GM12891 (cell line): ENCODE measurements at regions not wholly inside any gene's neighbourhood (a gene's known extent, or its start where the extent isn't known, plus 50 kb on each side); places are given as distances from the start of the nearest gene placed in this dataset.

Source experiments
- DNase-seq: peaks from one replicate; pipeline ENCODE4 v3.0.0; 2011; ENCODE audit warnings: low spot score; ENCODE audit not compliant: insufficient read length
- FAIRE-seq: peaks from 2 replicates; lab custom pipeline; 2011; peaks lifted over from hg19 to GRCh38; lab: Jason Lieb, UNC
- PAX5 ChIP-seq: IDR thresholded peaks from 2 replicates; pipeline ENCODE4 v1.6.1; 2011; ENCODE audit warnings: low read length, moderate library complexity, mild to moderate bottlenecking; ENCODE audit not compliant: insufficient read depth, severe bottlenecking
- POLR2A ChIP-seq: IDR thresholded peaks from 2 replicates; pipeline ENCODE4 v1.6.1; 2011; ENCODE audit warnings: low read depth, low read length, control low read depth
- POLR2AphosphoS5 ChIP-seq: IDR thresholded peaks from 2 replicates; pipeline ENCODE4 v1.6.1; 2011; ENCODE audit warnings: low read depth, low read length, control low read depth
- POU2F2 ChIP-seq: IDR thresholded peaks from 2 replicates; pipeline ENCODE4 v1.6.1; 2011; ENCODE audit warnings: low read depth, mild to moderate bottlenecking, control low read depth, low read length, moderate library complexity
- SPI1 ChIP-seq: IDR thresholded peaks from 2 replicates; pipeline ENCODE4 v1.6.1; 2011; ENCODE audit warnings: low read depth, low read length, control low read depth
- TAF1 ChIP-seq: IDR thresholded peaks from 2 replicates; pipeline ENCODE4 v1.6.1; 2011; ENCODE audit warnings: low read depth, low read length, control low read depth

GRCh38 chr11:11740073-11740702, 101.6 kb upstream of the USP47 start:
- TF ChIP-seq POLR2AphosphoS5 (no peak), PAX5 (no peak), SPI1 (no peak), POLR2A (no peak)
- FAIRE-seq, result no peak
- no peak for DNase-seq

- DNase-seq, result no peak
- FAIRE-seq, result no peak
- TF ChIP-seq POU2F2, result no peak
- no peak for TF ChIP-seq TAF1
- TF ChIP-seq POLR2A, result no peak
- TF ChIP-seq POLR2AphosphoS5, result no peak
- TF ChIP-seq SPI1, result no peak
These were observed 103.4 kb upstream of the USP47 start for GRCh38 chr11:11738370-11738769.

DNA sequence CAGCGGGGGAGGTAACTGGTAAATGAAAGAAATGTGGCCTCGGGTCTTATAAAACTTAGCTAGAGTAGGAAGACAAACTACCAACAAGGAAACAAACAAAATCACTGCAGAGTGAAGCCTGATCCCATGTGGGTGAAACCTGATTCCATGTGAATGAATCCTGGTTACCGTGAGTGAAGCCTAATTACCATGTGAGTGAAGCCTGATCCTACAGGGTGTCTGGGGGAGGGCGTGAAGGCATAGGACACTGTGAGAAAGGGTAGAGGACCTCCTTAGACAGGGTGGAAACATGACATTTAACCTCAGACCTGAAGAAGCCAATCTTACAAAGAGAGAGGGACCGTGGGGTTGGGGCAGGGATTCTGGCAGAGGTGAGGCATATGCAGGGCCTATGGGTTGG, 106.2 kb upstream of the USP47 start:
- no peak for FAIRE-seq
- no peak for TF ChIP-seq POLR2AphosphoS5
- TF ChIP-seq PAX5, result no peak
- TF ChIP-seq POLR2A, result no peak
- no peak for TF ChIP-seq POU2F2
- no peak for TF ChIP-seq SPI1
- no peak for TF ChIP-seq TAF1
- no peak for DNase-seq

DNA sequence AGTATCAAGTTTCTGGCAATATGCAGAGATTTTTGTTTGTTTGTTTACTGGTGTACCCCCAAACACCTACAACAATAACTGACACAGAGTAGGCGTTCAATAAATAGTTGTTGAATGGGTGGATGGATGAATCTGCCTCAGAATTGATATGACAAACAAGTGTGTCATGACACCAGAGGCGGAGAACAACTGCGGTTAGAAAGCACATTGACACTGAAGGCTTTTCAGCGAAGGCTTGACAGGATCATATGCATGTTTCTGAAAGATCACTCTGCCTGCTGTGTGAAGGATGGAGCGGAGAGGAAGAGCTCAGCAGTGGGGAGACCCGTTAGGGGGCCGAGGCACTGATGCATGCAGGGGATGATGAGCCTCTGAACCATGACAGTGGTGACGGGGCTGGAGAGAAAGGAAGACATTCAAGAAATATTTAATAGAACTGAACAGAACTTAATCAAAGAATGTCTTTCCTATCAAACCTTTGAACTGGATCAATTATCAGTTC, 108.5 kb upstream of the USP47 start:
- TF ChIP-seq POU2F2, result no peak
- no peak for TF ChIP-seq PAX5
- TF ChIP-seq SPI1, result no peak
- TF ChIP-seq POLR2A, result no peak
- no peak for TF ChIP-seq POLR2AphosphoS5
- TF ChIP-seq TAF1, result no peak
- DNase-seq (no peak), FAIRE-seq (no peak)

DNA sequence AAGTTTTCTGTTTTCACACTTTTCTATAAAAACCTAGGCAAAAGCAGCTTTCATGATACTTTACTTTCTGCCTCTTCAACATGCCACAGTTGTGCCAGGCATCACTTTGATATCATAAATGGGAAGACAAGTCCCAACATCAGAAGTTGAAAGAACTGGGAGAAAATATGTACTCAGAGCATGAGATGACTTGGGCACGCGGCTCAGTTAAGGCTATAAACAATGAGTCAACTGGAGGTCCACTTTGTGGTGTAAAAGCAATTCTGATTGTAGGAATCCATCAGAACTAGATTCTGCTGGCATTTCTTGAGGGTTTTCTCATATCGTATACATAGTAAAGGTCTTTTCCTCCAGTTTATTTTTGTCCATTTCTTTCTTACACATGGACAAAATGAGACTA, 109.7 kb upstream of the USP47 start:
- DNase-seq, result no peak
- FAIRE-seq, result no peak
- TF ChIP-seq PAX5, result no peak
- no peak for TF ChIP-seq POLR2AphosphoS5

DNA sequence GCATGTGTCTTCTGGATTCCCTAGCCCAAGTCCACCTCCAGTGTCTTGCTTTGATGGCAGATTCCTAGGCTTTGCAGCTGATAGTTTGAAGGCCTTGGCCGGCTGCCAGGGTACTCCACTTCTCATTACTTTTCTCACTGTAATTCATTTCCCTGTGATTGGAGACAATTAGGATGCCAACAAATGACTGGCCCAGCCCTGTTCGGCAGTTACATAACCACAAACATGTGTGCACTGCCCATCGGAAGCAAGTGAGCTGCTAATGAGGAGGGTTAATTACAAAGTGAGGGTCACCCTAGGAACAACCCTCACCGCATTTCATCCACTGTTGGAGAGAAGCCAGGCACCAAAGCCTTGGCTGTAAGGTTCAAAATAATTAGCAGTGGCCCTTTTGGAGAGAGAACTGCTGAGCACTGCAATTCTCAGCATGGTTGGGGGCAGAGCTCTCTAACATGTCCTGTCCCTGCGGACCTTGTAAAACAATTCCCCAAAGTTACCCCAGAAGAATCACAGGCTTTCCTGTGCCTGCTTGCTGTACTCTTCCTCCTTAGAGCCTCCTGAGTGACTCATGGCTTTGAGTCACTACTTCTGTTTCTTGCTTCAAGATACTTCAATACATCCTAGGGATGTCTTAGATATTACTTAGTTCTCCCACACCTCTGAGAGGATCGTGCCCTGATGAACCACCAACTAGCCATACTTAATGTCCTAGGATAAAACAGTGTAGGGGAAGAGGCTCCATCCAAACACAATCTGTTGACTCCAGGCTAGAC, 109.7 kb upstream of the GALNT18 start:
- FAIRE-seq (no peak), DNase-seq (no peak)
- TF ChIP-seq PAX5 (no peak), POU2F2 (no peak), POLR2AphosphoS5 (no peak), SPI1 (no peak), POLR2A (no peak)

DNA sequence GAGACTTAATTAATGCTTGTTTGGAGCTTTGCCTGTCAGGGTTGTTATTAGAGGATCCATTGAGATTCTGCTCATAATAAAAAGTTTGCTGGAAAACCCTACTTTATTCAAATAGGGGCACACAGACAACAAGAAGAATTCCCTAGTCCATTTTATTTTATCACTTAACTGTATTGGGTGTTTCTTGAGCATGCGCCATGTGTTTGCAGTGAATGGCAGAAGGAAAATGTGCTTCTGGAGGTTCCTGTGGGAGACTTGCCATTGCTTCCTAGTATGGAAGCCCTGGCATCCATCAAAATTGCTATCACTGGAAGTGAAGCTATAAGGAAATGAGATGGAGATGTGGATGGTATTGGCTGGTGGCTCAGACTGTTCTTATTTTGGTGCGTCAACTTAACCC, 106.6 kb upstream of the GALNT18 start:
- TF ChIP-seq POLR2AphosphoS5 (no peak), POU2F2 (no peak), POLR2A (no peak), TAF1 (no peak), PAX5 (no peak), SPI1 (no peak)
- DNase-seq (no peak), FAIRE-seq (no peak)

GRCh38 chr11:11725438-11725837, 103.6 kb upstream of the GALNT18 start:
- FAIRE-seq (no peak), DNase-seq (no peak)
- TF ChIP-seq SPI1, result no peak
- no peak for TF ChIP-seq PAX5
- no peak for TF ChIP-seq POLR2AphosphoS5
- TF ChIP-seq POU2F2, result no peak
- TF ChIP-seq TAF1, result no peak
- no peak for TF ChIP-seq POLR2A

- TF ChIP-seq TAF1 (no peak), POLR2A (no peak), SPI1 (no peak), PAX5 (no peak), POLR2AphosphoS5 (no peak), POU2F2 (no peak)
- no peak for FAIRE-seq
- no peak for DNase-seq
These were observed 103.2 kb upstream of the GALNT18 start for GRCh38 chr11:11724994-11725393.

DNA sequence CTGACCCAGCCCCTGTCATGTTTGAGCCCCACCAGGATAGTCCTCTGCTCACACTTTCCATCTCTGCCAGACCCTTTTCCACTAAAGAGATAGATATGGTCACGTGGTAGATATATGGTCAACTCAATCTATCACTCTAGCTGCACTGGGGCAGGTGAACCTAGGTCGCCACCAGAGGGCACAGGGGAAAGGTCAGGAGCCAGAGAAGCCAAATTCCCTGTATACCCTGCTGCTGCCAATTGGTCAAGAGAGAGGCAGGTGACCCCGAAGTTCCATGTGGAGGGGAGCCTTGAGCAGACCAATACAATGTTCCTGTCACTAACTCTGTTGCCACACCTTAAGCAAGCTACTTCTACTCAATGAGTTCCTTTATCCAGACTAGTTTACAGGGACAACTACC, 101.1 kb upstream of the GALNT18 start:
- FAIRE-seq (no peak), DNase-seq (no peak)
- TF ChIP-seq SPI1, result no peak
- TF ChIP-seq POU2F2, result no peak
- TF ChIP-seq POLR2AphosphoS5, result no peak
- TF ChIP-seq TAF1, result no peak
- TF ChIP-seq PAX5, result no peak
- TF ChIP-seq POLR2A, result no peak

- FAIRE-seq, result no peak
- TF ChIP-seq TAF1 (no peak), POLR2AphosphoS5 (no peak), SPI1 (no peak), PAX5 (no peak), POLR2A (no peak), POU2F2 (no peak)
These were observed 100.4 kb upstream of the GALNT18 start for GRCh38 chr11:11722246-11722645.

GRCh38 chr11:11718511-11718910, 96.7 kb upstream of the GALNT18 start:
- TF ChIP-seq PAX5, result no peak
- no peak for TF ChIP-seq TAF1
- FAIRE-seq (no peak), DNase-seq (no peak)

More at GRCh38 chr11:11722246-11722645, 100.4 kb upstream of the GALNT18 start:
- no peak for DNase-seq
